GM19438 (cell line): ENCODE measurements at regions not wholly inside any gene's neighbourhood (a gene's known extent, or its start where the extent isn't known, plus 50 kb on each side); places are given as distances from the start of the nearest gene placed in this dataset.

Experiments used
- ATAC-seq: cut with Tn5 transposase; IDR thresholded peaks from one replicate; pipeline ENCODE4 v1.9.1; 2021; ENCODE audit warnings: low read depth; ENCODE audit not compliant: unreplicated experiment

- ATAC-seq = no peak
Measured at GRCh38 chr18:64276311-64277090, 127.6 kb upstream of the LINC00305 start.

DNA sequence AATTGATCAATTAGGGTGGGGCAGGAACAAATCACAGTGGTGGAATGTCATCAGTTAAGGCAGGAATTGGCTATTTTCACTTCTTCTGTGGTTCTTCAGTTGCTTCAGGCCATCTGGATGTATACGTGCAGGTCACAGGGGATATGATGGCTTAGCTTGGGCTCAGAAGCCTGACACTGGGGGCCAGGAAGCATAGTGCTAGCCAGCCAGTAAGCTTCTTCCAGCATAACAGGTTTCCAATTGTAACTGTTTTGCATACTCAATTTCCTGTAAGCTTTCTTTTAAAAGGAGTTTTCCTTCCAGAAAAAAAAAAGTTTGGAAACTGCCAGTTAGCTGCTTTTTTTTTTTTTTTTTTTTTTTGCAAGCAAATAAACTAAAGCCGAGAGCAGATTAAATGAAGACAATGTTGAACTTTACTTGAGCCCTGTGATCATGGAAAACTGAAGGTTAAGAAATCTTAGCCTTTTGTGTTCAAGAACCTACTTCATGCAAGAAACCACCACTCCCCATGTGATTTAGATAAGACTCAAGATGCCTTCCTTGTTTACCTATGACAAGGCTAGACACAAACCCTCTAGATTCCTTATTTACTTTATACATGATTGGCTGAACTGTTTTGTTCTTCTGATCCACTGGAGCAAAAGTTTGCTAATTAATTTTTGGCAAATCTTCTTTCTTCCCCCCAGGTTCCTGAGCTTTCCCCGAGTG, 126.9 kb upstream of the LINC00305 start:
- no peak for ATAC-seq

- no peak for ATAC-seq
Measured at GRCh38 chr18:64273724-64274123, 124.8 kb upstream of the LINC00305 start.

DNA sequence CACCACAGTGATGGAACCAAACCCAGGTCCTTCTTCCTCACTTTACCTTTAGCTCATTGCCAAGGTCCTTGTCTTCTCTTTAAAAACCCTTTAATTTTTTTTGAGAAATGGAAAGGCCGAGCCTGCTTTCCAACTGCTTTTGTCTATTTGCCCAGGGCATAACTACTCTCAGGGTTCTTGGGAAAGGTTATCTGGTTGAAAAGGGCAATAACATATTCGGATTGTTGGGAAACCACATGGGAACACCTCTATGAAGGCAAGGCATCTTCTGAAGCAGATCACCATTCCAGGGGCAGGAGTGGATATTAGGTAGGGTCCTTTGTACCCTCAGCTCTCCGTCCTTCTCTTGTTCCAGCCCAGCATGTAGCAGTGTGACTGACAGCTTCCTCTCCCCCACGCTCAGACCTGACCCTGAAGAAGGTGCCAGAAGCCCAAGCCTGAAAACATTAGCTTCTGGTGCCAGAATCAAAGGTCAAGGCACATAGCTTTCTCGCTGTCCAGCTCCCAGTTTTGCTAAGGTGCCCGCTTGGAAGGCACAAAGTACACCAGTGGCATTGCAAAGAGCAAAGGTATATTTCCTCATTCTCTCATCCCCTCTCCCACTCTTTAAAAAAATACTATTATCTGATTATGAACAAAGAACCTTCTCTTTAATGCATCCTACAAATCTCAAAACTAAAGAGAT, 123.2 kb upstream of the LINC00305 start:
- no peak for ATAC-seq

GRCh38 chr18:64271246-64271645, 122.4 kb upstream of the LINC00305 start:
- no peak for ATAC-seq

DNA sequence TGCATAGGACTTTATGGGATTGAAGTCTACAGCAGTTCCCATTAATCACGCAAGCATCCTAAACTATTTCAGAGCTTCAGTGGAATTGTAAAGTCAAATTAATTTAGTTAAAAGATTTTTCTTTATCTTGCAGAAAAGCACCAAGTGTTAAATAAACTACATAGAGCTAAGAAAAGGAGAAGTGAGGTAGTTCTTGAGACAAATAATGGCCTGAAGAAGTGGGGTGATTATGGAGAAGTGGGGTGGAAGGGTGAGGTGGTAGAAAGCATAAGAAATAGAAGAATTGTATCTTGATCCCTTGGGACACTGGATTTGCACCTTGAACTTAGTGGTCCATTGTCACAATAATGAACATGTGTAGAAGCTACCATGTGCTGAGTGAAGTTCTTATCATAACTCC, 121.7 kb upstream of the LINC00305 start:
- no peak for ATAC-seq

- no peak for ATAC-seq
Measured at GRCh38 chr18:64270121-64270520, 121.2 kb upstream of the LINC00305 start.

- no peak for ATAC-seq
Measured at GRCh38 chr18:64264171-64264570, 115.3 kb upstream of the LINC00305 start.

DNA sequence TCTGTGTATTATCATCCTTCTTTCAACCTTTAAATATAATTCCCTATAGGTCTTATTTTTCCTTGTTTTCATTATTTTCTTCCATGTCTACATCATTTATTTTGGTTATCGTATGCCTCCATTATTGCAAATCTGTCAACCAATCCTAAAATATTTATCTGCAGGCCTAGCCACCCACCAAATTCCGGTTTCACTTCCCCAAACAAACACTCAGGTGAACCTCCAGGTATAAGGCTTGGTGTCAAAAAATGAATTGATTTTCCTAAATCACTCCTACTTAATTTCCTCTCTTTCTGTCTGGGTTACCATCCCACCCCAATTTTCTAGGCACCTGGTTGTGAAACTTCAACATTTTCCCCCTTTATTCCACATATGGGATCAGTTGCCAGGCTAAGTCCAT, 111.9 kb upstream of the LINC00305 start:
- no peak for ATAC-seq

DNA sequence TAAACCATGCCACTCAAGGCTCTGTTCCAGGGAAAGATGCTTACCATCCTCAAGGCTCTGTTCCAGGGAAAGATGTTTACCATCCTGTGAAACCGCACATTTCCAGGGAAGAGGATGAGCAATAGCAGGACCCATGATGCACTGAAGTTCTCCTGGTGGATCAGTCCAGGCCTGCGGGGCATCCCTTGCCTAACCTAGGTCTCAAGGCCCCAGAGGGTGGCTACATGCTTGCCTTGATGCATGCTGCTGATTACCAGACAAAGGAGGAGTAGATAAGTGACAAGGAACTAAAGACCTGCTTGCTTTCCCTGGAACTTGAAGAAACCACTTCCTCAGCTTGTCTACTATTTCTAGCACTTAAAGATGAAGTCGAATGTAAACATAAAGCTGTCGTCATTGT, 111.0 kb upstream of the LINC00305 start:
- ATAC-seq = no peak

- no peak for ATAC-seq
Measured at GRCh38 chr18:64258111-64258650, 109.3 kb upstream of the LINC00305 start.

DNA sequence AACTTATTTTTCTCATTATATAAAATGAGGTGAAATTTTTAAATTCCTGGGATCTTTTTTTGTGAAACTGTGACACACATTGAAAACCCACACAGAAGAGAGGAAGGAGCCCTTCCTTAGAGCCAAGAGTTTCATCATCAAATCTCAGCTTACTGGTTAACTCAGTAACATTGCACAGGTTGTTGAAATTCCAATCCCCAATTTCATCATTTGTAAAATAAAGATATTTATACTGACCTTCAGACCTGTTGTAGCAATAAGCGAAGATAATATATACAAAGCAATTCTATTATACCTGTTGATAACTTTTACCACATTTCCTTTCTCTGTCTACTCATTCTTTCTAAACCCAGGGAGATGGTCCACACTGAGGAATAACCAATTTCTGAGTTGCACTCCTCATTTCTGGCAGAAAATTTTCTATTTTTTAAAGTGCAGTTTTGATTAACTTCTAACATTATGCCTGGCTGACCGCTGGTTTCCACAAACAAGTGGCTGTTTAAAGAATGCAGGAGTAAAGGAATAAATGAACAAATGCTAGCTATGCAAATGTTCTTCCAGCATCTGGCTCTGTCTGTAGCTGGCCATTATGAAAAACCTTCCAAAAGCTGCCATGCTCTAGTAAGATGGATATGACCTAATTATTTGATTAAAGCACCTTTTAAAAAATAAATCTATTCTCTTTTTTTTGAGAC, 105.7 kb upstream of the LINC00305 start:
- ATAC-seq = no peak

DNA sequence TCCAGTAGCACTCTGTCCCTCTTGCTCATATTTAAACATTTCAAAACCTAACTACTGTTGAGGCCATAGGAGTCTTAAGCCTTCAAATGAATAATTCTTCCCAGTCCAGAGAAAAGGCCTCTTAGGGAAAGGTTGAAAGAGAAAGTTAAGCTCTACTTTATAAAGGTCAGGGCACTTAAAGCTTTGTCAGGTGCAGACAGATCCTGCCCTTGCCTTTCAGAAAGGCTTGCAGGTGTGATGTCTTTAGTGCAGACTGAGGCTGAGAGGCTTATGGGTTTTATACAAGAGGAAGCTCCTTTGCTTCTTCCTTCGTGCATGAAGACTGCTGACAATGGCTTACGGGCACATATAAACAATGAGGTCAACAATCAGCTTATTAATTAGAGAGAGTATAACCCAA, 105.0 kb upstream of the LINC00305 start:
- no peak for ATAC-seq

- no peak for ATAC-seq
Measured at GRCh38 chr18:64253222-64253621, 104.3 kb upstream of the LINC00305 start.

DNA sequence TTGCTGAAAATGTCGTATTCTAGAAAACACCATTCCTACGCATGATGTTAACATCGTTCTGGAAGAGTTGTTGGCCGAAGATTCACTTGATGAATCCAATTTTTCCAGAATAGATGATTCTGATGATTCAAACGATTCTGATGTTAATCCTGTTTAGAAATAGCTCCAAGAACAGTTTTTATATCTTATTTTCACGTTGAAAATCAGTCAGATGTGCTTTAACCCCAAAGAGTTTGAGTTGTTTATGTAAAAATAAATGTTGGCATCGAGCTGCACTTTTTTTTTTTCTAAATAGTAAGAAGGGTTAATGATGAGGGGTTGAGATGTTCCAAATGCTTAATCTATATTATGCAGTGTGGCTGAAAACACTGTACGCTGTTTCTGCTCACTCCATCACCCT, 99.9 kb upstream of the LINC00305 start:
- ATAC-seq = no peak

DNA sequence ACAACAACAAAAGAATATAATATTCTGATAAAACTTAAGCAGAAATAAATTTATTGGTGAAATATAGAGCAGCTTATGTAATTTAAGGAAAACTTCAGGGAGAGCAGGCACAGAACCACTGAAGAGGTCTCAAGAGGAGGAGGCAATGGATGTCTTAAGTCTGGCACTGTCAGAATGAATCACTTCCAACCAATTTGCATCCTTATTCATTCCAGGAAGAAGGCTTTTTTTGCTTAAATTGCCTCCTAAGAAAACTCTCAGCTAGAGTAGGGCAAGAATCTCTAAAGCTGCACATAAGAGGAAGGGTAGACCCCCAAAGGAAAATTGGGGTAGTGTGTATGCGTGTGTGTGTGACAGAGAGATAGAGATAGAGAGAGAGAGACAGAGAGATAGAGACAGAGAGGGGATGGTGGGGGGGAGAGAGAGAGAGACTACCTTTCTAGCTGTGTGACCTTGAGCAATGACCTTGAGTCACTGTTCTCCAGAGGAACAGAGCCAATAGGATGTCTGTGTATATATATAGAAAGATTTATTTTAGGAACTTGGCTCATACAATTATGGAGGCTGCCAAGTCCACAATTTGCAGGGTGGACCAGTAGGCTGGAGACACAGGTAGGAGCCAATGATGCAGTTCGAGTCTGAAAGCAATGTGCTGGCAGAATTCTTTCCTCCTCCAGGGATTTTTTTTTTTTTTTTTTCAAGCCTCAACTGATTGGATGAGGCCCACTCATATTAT, 96.4 kb upstream of the LINC00305 start:
- no peak for ATAC-seq

DNA sequence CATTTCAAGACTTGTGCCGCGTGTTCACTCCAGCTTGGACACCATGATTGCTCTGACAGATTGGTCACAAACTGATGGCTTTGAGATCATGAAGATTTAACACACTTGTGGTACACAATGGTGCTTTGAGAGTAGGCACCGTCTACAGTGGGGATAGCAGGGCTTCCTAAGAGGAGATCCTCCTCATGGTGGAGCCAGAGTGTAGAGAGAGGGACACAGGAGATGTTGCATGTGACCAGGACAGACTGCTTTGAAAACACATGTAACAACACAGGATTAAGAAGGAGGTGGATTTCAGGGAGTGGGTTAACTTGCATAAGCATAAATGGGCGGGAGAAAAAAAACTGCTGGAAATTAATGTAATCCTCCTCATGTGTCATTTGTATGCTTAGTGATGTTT, 95.7 kb upstream of the LINC00305 start:
- no peak for ATAC-seq

GRCh38 chr18:64240316-64240715, 91.4 kb upstream of the LINC00305 start:
- no peak for ATAC-seq

- ATAC-seq = no peak
Measured at GRCh38 chr18:64238076-64238475, 89.2 kb upstream of the LINC00305 start.

- no peak for ATAC-seq
Measured at GRCh38 chr18:64234321-64234720, 85.4 kb upstream of the LINC00305 start.
